Right lobe of liver (tissue), 6 donors: ENCODE measurements at regions not wholly inside any gene's neighbourhood (a gene's known extent, or its start where the extent isn't known, plus 50 kb on each side); places are given as distances from the start of the nearest gene placed in this dataset.

Experiments
- ATAC-seq, 4 donors: fragments of 200-7000 bp; cut with Tn5 transposase; one replicate each; pipeline ENCODE4 v1.9.1; 2020; ENCODE audit warnings: mild to moderate bottlenecking in 4 of 4, moderate library complexity in 4 of 4
- DNase-seq, 3 donors: peaks; one replicate each; pipeline ENCODE4 v3.0.0-alpha.2; 2020
- H3K27ac ChIP-seq, 3 donors: fragments of 200-600 bp; one replicate each; pipeline ENCODE4 v1.8.0; 2022
- H3K27me3 ChIP-seq, 2 donors: fragments of 200-600 bp; one replicate each; pipeline ENCODE4 v1.8.0; 2022
- H3K36me3 ChIP-seq, 4 donors: fragments of 200-600 bp; sonication (generic) in 1 of 4; one replicate each; pipeline versions ENCODE4 v1.5.1 to v1.8.0; 2017 to 2022; ENCODE audit warnings: control low read depth in 1 of 4
- H3K4me1 ChIP-seq, 4 donors: fragments of 200-600 bp; sonication (generic) in 1 of 4; one replicate each; pipeline versions ENCODE4 v1.5.1 to v1.8.0; 2017 to 2022; ENCODE audit warnings: control low read depth in 1 of 4
- H3K4me3 ChIP-seq, 3 donors: fragments of 200-600 bp; one replicate each; pipeline ENCODE4 v1.8.0; 2022
- H3K9me3 ChIP-seq, 4 donors: fragments of 200-600 bp; sonication (generic) in 1 of 4; one replicate each; pipeline versions ENCODE4 v1.5.1 to v1.8.0; 2017 to 2022; ENCODE audit warnings: control low read depth in 1 of 4
- POLR2A ChIP-seq: fragments of 450-650 bp; IDR thresholded peaks from one replicate; pipeline ENCODE4 v1.6.1; 2017; ENCODE audit warnings: antibody characterized with exemption, mild to moderate bottlenecking
- WGBS: methylation state at CpG from one replicate; pipeline ENCODE4 v1.1.6; 2018; ENCODE audit warnings: low coverage, low lambda C conversion rate; ENCODE audit not compliant: insufficient coverage; ENCODE audit errors: missing lambda C conversion rate; 5-methylcytosine and 5-hydroxymethylcytosine counted together
- intact Hi-C, 2 donors: fragments of 100-400 bp; cut with DNase I; formaldehyde crosslinking; loops; one replicate each; pipeline versions ENCODE4 v1.11.2 to v1.14.1; 2022
- TF ChIP-seq, protein P1 (sequence below), 4 donors: fragments of 200-600 bp in 3 of 4; fragments of 450-650 bp in 1 of 4; IDR thresholded peaks; one replicate each; pipeline versions ENCODE4 v1.5.1 to v1.8.0; 2016 to 2022; ENCODE audit warnings: antibody characterized with exemption in 4 of 4, mild to moderate bottlenecking in 2 of 4
- donor health status: DM: no; HTN: yes; CAD: no.
- donor health status: DM: no; HTN: no; CAD: no.
- donor health status: DM: no; HTN: no; CAD: no.
- donor health status: DM: no; HTN: yes; CAD: no.
- donor health status: DM: no; HTN: yes; CAD: no.

DNA sequence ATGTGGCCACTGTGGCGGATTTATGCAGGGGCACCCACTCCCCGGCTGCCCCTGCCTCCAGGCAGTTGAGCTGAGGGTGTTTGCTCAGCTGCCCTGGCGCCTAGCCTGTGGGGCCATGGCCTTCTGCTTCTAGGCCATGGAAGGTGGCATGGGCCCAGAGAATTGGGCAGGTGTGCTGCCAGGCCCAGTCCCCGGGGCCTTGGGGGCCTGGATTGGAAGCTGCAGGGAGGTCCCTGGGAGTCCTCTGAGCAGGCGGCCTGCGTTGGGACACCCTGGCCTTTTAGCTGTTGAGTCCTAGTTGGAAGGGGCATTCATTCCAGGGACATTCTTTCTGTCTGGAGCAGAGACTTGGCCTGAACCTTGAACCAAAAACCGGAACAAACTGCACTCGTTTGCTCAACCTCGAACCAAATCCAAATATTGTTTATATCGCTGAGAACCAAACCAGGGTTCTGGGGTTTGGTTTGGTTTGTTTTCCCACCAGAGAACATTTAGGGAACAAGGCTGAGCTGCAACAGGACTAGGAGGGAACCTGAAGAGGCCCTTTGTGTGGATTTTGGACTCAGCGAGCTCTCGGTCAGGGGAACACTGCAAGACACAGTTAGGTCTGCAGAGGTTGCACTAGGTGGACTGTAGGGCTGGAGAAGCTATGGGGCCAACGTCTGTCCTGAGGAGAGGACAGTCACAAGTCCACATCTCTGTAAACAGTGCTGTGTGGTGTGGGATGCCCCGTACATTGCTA lies 116.8 kb downstream of the BOD1 start:
- no peak for TF ChIP-seq POLR2A
- TF ChIP-seq, protein P1, sequence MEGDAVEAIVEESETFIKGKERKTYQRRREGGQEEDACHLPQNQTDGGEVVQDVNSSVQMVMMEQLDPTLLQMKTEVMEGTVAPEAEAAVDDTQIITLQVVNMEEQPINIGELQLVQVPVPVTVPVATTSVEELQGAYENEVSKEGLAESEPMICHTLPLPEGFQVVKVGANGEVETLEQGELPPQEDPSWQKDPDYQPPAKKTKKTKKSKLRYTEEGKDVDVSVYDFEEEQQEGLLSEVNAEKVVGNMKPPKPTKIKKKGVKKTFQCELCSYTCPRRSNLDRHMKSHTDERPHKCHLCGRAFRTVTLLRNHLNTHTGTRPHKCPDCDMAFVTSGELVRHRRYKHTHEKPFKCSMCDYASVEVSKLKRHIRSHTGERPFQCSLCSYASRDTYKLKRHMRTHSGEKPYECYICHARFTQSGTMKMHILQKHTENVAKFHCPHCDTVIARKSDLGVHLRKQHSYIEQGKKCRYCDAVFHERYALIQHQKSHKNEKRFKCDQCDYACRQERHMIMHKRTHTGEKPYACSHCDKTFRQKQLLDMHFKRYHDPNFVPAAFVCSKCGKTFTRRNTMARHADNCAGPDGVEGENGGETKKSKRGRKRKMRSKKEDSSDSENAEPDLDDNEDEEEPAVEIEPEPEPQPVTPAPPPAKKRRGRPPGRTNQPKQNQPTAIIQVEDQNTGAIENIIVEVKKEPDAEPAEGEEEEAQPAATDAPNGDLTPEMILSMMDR (IDR thresholded peaks at IDR 0.05) = no peak
- no peaks in the 10 kb centered on the region for H3K9me3 ChIP-seq
- peaks cover 0 to 17% (median 0%) of the 10 kb centered on the region in 4 donors for H3K4me1 ChIP-seq
- peak overlapping the region in 1 of 3 donors; percentile 30 for H3K27ac ChIP-seq
- ATAC-seq (peak in 3 of 4 donors; percentile 42 to 76 (median 61)), DNase-seq (peak in 2 of 3 donors; percentile 42 to 67)
- no peaks in the 10 kb centered on the region for H3K36me3 ChIP-seq
- WGBS = 54% methylated on average over 5 of the region's 14 CpGs
- intact Hi-C loops = no loop called here
- H3K27me3 ChIP-seq = no peaks in the 10 kb centered on the region
- H3K4me3 ChIP-seq = no peak overlapping the region

DNA sequence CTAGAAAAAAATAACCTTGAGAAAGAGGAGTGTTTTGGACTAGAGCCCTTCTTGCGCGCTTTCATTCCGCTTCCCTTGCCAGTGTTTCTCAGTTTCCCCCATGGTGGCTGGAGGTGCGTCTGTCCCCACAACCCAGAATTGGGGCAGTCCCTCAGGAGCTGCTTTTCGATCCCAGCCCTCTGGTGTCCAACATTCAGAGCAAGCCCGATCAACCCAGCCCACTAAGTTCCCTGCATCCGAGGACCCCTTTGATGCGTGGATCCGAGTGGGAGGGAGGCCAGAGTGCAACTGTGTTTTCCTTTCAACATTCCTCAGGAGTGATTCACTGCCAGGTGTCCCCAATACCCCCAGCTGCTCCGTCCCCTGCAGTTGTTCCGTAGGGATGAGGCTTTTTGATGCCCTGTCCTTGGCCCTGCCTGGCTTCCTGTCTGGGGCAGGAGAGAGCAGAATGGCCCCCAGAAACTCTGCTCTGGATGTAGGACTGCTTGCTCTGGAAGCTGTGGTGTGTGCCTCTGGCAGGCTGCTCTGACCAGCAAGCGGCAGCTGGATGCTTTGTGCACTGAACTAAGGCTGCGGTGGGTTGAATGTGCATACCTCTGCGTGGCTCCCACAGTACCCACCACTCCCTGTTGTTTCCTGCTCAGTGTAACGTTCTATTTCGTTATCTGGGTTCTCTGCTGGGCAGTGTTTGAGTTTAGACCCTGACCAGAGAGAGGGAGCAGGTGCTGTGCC lies 117.5 kb downstream of the BOD1 start:
- Histone ChIP-seq H3K4me3 (no peak overlapping the region), H3K36me3 (no peaks in the 10 kb centered on the region), H3K4me1 (peaks cover 0 to 17% (median 0%) of the 10 kb centered on the region in 4 donors), H3K27me3 (no peaks in the 10 kb centered on the region), H3K9me3 (no peaks in the 10 kb centered on the region), H3K27ac (peak overlapping the region in 1 of 3 donors; percentile 30)
- ATAC-seq (peak in 3 of 4 donors; percentile 3 to 35 (median 12)), DNase-seq (no peak)
- TF ChIP-seq POLR2A = no peak
- TF ChIP-seq, protein P1 (IDR thresholded peaks at IDR 0.05) = no peak
- 39% methylated on average over 9 of the region's 16 CpGs for WGBS
- intact Hi-C loops = no loop called here

DNA sequence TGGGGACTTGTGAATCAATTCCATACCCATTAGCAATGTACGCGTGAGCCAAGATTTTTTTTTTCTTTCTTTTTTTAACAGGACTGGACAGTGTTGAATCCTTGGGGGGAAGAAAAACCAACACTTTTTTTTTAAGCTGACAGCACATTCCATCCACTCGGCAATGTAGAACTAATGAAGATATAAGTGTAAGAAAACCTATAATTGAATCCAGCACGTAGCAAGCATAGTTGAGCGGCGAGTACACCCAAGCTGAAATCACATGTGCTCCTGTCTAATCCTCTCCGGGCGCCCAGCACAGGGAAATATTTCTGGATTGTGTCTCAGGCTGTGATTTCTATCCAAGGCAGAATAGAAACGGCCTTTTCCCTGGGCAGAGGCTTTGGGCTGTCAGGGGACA lies 118.2 kb downstream of the BOD1 start:
- Histone ChIP-seq H3K36me3 (no peaks in the 10 kb centered on the region), H3K27ac (no peak overlapping the region), H3K9me3 (no peaks in the 10 kb centered on the region), H3K4me3 (no peak overlapping the region), H3K27me3 (no peaks in the 10 kb centered on the region), H3K4me1 (peaks cover 0 to 17% (median 0%) of the 10 kb centered on the region in 4 donors)
- 68% methylated on average over 9 of the region's 9 CpGs for WGBS
- TF ChIP-seq, protein P1 (IDR thresholded peaks at IDR 0.05) = no peak
- TF ChIP-seq POLR2A = no peak
- ATAC-seq (peak in 1 of 4 donors; percentile 42), DNase-seq (no peak)
- intact Hi-C loops = no loop called here

DNA sequence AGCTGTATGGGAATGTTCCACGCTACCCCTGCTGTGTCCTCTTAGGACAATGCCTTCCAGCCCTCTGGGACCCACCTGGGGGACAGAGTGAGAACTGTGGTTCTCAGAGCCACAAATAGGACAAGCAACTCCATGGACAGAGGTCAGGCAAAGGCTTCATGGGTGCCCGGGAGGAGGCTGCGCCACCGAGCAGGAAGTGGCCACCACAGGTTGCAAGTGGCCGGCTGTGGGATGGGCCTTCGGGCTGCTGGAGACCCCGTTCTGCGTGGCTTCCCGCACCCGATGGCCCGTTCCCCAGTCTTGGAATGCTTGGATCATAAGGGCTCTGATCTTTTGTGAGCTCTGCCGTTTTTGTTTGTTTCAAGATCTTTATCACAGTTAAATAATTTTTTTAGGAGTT lies 118.8 kb downstream of the BOD1 start:
- no peak overlapping the region for H3K4me3 ChIP-seq
- no peaks in the 10 kb centered on the region for H3K27me3 ChIP-seq
- no peaks in the 10 kb centered on the region for H3K36me3 ChIP-seq
- TF ChIP-seq, protein P1 (IDR thresholded peaks at IDR 0.05) = no peak
- no peak for TF ChIP-seq POLR2A
- 60% methylated on average over 6 of the region's 12 CpGs for WGBS
- intact Hi-C loops = no loop called here
- H3K9me3 ChIP-seq = no peaks in the 10 kb centered on the region
- DNase-seq (no peak), ATAC-seq (no peak)
- H3K27ac ChIP-seq = no peak overlapping the region
- H3K4me1 ChIP-seq = peaks cover 0 to 17% (median 0%) of the 10 kb centered on the region in 4 donors
